HepG2 (cell line): ENCODE measurements at regions not wholly inside any gene's neighbourhood (a gene's known extent, or its start where the extent isn't known, plus 50 kb on each side); places are given as distances from the start of the nearest gene placed in this dataset.

Experiments
- ETV5 ChIP-seq: IDR thresholded peaks from 2 replicates; pipeline ENCODE4 v1.6.1; 2018; ENCODE audit warnings: missing biosample characterization, missing genetic modification reagents, inconsistent platforms, borderline replicate concordance
- HCFC1 ChIP-seq: fragments of 150-350 bp; IDR thresholded peaks from 2 replicates; pipeline ENCODE4 v1.6.1; 2014; ENCODE audit warnings: low read depth, low read length
- HMG20B ChIP-seq: conservative IDR thresholded peaks from 2 replicates; pipeline ENCODE4 v1.6.1; 2016; ENCODE audit warnings: missing genetic modification reagents, missing compliant biosample characterization
- HNRNPH1 ChIP-seq: fragments of 200-400 bp; formaldehyde crosslinking; optimal IDR thresholded peaks from 2 replicates; pipeline ENCODE3; 2017; ENCODE audit warnings: mild to moderate bottlenecking, low read depth, low read length
- JARID2 ChIP-seq: sonication (generic); formaldehyde crosslinking; IDR thresholded peaks from 2 replicates; pipeline ENCODE4 v1.8.1; 2023; ENCODE audit warnings: missing genetic modification reagents, inconsistent platforms; ENCODE audit not compliant: insufficient replicate concordance
- KDM2A ChIP-seq: sonication (generic); formaldehyde crosslinking; IDR thresholded peaks from 2 replicates; pipeline ENCODE4 v1.4.0; 2020; ENCODE audit warnings: low read depth, missing genetic modification reagents, borderline replicate concordance
- MYNN ChIP-seq: sonication (generic); formaldehyde crosslinking; IDR thresholded peaks from 2 replicates; pipeline ENCODE4 v1.4.0; 2020; ENCODE audit warnings: mild to moderate bottlenecking, low read depth, missing genetic modification reagents
- NCOA2 ChIP-seq: sonication (generic); formaldehyde crosslinking; IDR thresholded peaks from 2 replicates; pipeline ENCODE4 v1.8.0; 2022; ENCODE audit warnings: inconsistent platforms
- PRPF4 ChIP-seq: fragments of 200-400 bp; formaldehyde crosslinking; IDR thresholded peaks from 2 replicates; pipeline ENCODE4 v1.6.1; 2016; ENCODE audit warnings: low read length, low read depth; ENCODE audit not compliant: poor library complexity, severe bottlenecking
- RELA ChIP-seq: sonication (generic); formaldehyde crosslinking; IDR thresholded peaks from 2 replicates; pipeline ENCODE4 v1.4.0; 2020; ENCODE audit warnings: missing genetic modification reagents
- ZFYVE20 ChIP-seq: sonication (generic); formaldehyde crosslinking; IDR thresholded peaks from 2 replicates; pipeline ENCODE4 v1.8.0; 2023; ENCODE audit warnings: low read depth, mild to moderate bottlenecking, moderate library complexity, missing genetic modification reagents, borderline replicate concordance
- ZNF143 ChIP-seq: sonication (generic); formaldehyde crosslinking; IDR thresholded peaks from 2 replicates; pipeline ENCODE4 v1.4.0; 2020; ENCODE audit warnings: missing genetic modification reagents
- ZNF256 ChIP-seq: sonication (generic); formaldehyde crosslinking; conservative IDR thresholded peaks from 2 replicates; pipeline ENCODE4 v1.4.0; 2020; ENCODE audit warnings: missing genetic modification reagents
- ZNF326 ChIP-seq: sonication (generic); formaldehyde crosslinking; IDR thresholded peaks from 2 replicates; pipeline ENCODE4 v1.4.0; 2020; ENCODE audit warnings: missing genetic modification reagents, borderline replicate concordance
- ZNF432 ChIP-seq: sonication (generic); formaldehyde crosslinking; IDR thresholded peaks from 2 replicates; pipeline ENCODE4 v1.5.0; 2020; ENCODE audit warnings: missing genetic modification reagents, mild to moderate bottlenecking, borderline replicate concordance
- ZNF615 ChIP-seq: sonication (generic); formaldehyde crosslinking; IDR thresholded peaks from 2 replicates; pipeline ENCODE4 v1.5.0; 2020; ENCODE audit warnings: mild to moderate bottlenecking, missing genetic modification reagents, borderline replicate concordance
- ZNF772 ChIP-seq: sonication (generic); formaldehyde crosslinking; IDR thresholded peaks from 2 replicates; pipeline ENCODE4 v1.5.0; 2020; ENCODE audit warnings: mild to moderate bottlenecking, missing genetic modification reagents
- ZNF850 ChIP-seq: sonication (generic); formaldehyde crosslinking; conservative IDR thresholded peaks from 2 replicates; pipeline ENCODE4 v1.9.0; 2021; ENCODE audit warnings: mild to moderate bottlenecking, missing genetic modification reagents
- TF ChIP-seq, protein P1 (sequence below): sonication (generic); formaldehyde crosslinking; IDR thresholded peaks from 2 replicates; pipeline ENCODE4 v1.8.0; 2022; ENCODE audit warnings: missing genetic modification reagents, mild to moderate bottlenecking, inconsistent platforms, borderline replicate concordance
- TF ChIP-seq, protein P2 (sequence below): sonication (generic); formaldehyde crosslinking; IDR thresholded peaks from 2 replicates; pipeline ENCODE4 v1.4.0; 2020; ENCODE audit warnings: missing genetic modification reagents
- TF ChIP-seq, protein P3 (sequence below): sonication (generic); formaldehyde crosslinking; IDR thresholded peaks from 2 replicates; pipeline ENCODE4 v1.4.0; 2020; ENCODE audit warnings: mild to moderate bottlenecking, missing genetic modification reagents
- TF ChIP-seq, protein P4 (sequence below): sonication (generic); formaldehyde crosslinking; IDR thresholded peaks from 2 replicates; pipeline ENCODE4 v1.4.0; 2020; ENCODE audit warnings: mild to moderate bottlenecking, missing genetic modification reagents
- TF ChIP-seq, protein P5 (sequence below): sonication (generic); formaldehyde crosslinking; IDR thresholded peaks from 2 replicates; pipeline ENCODE4 v1.4.0; 2020; ENCODE audit warnings: missing genetic modification reagents

DNA sequence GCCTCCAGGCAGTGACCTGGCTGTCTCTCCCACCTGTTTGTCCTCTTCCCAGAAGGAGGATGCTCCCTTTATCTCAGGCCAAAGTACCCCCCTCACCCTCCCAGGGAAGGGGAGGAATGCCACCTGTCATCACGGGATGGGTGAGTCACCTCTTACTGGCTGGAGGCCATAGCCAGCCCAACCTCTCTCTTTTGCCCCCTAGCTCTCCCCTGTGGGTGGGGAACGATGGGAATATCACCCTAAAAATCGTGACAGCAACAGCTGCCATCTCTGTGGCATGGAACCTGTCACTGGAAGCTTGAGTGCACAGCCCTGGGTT, 137.5 kb upstream of the PTPN1 start (continued):
- no peak; the same call in 1 of the 2 replicates for TF ChIP-seq MYNN (CRISPR knock-in tag)
- TF ChIP-seq ZNF615: no peak
- no peak for TF ChIP-seq ZNF326 (CRISPR knock-in tag)
- TF ChIP-seq KDM2A (CRISPR knock-in tag): peak; percentile 36
- no peak for TF ChIP-seq ZNF772 (CRISPR knock-in tag)
- no peak for TF ChIP-seq HNRNPH1
- TF ChIP-seq ZNF256: no peak
- peak; percentile 56 for TF ChIP-seq NCOA2 (CRISPR knock-in tag)
- TF ChIP-seq RELA (CRISPR knock-in tag): no peak
- no peak for TF ChIP-seq HMG20B
- no peak for TF ChIP-seq JARID2 (CRISPR knock-in tag)
- no peak for TF ChIP-seq ZNF850 (CRISPR knock-in tag)
- no peak for TF ChIP-seq HCFC1
- no peak for TF ChIP-seq ETV5 (CRISPR knock-in tag)
- TF ChIP-seq, protein P1, sequence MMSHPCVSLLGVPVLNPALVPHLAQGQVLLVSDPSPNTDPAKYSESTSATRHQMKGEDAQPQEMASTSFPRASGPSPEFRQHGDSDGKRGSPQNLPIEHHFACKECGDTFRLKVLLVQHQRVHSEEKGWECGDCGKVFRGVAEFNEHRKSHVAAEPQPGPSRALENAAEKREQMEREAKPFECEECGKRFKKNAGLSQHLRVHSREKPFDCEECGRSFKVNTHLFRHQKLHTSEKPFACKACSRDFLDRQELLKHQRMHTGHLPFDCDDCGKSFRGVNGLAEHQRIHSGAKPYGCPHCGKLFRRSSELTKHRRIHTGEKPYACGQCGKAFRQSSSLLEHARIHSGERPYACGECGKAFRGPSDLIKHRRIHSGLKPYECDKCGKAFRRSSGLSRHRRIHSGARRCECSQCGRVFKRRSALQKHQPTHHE: no peak
- TF ChIP-seq, protein P2, sequence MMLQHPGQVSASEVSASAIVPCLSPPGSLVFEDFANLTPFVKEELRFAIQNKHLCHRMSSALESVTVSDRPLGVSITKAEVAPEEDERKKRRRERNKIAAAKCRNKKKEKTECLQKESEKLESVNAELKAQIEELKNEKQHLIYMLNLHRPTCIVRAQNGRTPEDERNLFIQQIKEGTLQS (CRISPR knock-in tag): peak; percentile 94
- TF ChIP-seq ZNF143 (CRISPR knock-in tag): no peak
- TF ChIP-seq, protein P3, sequence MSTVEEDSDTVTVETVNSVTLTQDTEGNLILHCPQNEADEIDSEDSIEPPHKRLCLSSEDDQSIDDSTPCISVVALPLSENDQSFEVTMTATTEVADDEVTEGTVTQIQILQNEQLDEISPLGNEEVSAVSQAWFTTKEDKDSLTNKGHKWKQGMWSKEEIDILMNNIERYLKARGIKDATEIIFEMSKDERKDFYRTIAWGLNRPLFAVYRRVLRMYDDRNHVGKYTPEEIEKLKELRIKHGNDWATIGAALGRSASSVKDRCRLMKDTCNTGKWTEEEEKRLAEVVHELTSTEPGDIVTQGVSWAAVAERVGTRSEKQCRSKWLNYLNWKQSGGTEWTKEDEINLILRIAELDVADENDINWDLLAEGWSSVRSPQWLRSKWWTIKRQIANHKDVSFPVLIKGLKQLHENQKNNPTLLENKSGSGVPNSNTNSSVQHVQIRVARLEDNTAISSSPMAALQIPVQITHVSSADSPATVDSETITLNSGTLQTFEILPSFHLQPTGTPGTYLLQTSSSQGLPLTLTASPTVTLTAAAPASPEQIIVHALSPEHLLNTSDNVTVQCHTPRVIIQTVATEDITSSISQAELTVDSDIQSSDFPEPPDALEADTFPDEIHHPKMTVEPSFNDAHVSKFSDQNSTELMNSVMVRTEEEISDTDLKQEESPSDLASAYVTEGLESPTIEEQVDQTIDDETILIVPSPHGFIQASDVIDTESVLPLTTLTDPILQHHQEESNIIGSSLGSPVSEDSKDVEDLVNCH (CRISPR knock-in tag): no peak
- TF ChIP-seq, protein P4, sequence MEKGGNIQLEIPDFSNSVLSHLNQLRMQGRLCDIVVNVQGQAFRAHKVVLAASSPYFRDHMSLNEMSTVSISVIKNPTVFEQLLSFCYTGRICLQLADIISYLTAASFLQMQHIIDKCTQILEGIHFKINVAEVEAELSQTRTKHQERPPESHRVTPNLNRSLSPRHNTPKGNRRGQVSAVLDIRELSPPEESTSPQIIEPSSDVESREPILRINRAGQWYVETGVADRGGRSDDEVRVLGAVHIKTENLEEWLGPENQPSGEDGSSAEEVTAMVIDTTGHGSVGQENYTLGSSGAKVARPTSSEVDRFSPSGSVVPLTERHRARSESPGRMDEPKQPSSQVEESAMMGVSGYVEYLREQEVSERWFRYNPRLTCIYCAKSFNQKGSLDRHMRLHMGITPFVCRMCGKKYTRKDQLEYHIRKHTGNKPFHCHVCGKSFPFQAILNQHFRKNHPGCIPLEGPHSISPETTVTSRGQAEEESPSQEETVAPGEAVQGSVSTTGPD: no peak
- no peak for TF ChIP-seq PRPF4
- TF ChIP-seq, protein P5, sequence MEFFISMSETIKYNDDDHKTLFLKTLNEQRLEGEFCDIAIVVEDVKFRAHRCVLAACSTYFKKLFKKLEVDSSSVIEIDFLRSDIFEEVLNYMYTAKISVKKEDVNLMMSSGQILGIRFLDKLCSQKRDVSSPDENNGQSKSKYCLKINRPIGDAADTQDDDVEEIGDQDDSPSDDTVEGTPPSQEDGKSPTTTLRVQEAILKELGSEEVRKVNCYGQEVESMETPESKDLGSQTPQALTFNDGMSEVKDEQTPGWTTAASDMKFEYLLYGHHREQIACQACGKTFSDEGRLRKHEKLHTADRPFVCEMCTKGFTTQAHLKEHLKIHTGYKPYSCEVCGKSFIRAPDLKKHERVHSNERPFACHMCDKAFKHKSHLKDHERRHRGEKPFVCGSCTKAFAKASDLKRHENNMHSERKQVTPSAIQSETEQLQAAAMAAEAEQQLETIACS (CRISPR knock-in tag): no peak
- no peak for TF ChIP-seq ZFYVE20 (CRISPR knock-in tag)
- TF ChIP-seq ZNF432 (CRISPR knock-in tag): no peak
